HEK293 (cell line): ENCODE measurements at regions not wholly inside any gene's neighbourhood (a gene's known extent, or its start where the extent isn't known, plus 50 kb on each side); places are given as distances from the start of the nearest gene placed in this dataset.

Experiments
- ZBTB48 ChIP-seq: fragments of 450-650 bp; formaldehyde crosslinking; IDR thresholded peaks from 2 replicates; pipeline ENCODE4 v1.5.1; 2016; ENCODE audit warnings: missing biosample characterization, missing genetic modification characterization
- ZFP41 ChIP-seq: fragments of 450-650 bp; formaldehyde crosslinking; IDR thresholded peaks from 2 replicates; pipeline ENCODE4 v1.5.1; 2016; ENCODE audit warnings: missing biosample characterization, missing genetic modification characterization, borderline replicate concordance
- ZNF121 ChIP-seq: fragments of 450-650 bp; formaldehyde crosslinking; IDR thresholded peaks from 2 replicates; pipeline ENCODE4 v1.5.1; 2016; ENCODE audit warnings: missing biosample characterization, missing genetic modification characterization
- ZNF138 ChIP-seq: fragments of 450-650 bp; formaldehyde crosslinking; IDR thresholded peaks from 2 replicates; pipeline ENCODE4 v1.5.1; 2016; ENCODE audit warnings: missing biosample characterization, missing genetic modification characterization, borderline replicate concordance
- ZNF600 ChIP-seq: fragments of 450-650 bp; formaldehyde crosslinking; IDR thresholded peaks from 2 replicates; pipeline ENCODE4 v1.5.1; 2016; ENCODE audit warnings: missing biosample characterization, missing genetic modification characterization
- ZNF629 ChIP-seq: fragments of 450-650 bp; formaldehyde crosslinking; IDR thresholded peaks from 2 replicates; pipeline ENCODE4 v1.5.1; 2017; ENCODE audit warnings: missing biosample characterization, missing genetic modification characterization
- ZNF660 ChIP-seq: fragments of 450-650 bp; IDR thresholded peaks from 2 replicates; pipeline ENCODE4 v1.5.1; 2018; ENCODE audit warnings: missing biosample characterization, mild to moderate bottlenecking, missing genetic modification characterization
- TF ChIP-seq, protein P1 (sequence below): fragments of 450-650 bp; formaldehyde crosslinking; IDR thresholded peaks from 2 replicates; pipeline ENCODE4 v1.5.1; 2016; ENCODE audit warnings: missing biosample characterization, missing genetic modification characterization
- TF ChIP-seq, protein P2 (sequence below): fragments of 450-650 bp; formaldehyde crosslinking; IDR thresholded peaks from 2 replicates; pipeline ENCODE4 v1.5.1; 2016; ENCODE audit warnings: missing biosample characterization, missing genetic modification characterization

DNA sequence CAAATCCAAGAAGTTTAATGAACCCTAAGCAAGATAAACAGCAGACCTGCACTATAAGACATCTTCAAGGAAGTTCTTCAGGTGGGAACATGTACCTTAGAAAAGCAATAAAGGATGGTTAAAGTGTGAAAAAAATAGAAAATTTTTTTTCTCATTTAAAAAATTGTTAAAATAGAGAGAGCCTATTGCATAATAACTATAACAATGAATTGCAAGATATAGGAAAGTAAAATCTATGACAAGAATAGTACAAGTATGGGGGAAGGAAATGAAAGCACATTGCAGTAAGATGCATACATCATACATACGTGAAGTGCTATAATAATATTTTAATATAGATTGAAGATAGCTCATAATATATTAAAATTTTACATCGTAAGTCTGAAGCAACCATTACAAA is 310.1 kb upstream of the KCNMB2 start:
- TF ChIP-seq, protein P1, sequence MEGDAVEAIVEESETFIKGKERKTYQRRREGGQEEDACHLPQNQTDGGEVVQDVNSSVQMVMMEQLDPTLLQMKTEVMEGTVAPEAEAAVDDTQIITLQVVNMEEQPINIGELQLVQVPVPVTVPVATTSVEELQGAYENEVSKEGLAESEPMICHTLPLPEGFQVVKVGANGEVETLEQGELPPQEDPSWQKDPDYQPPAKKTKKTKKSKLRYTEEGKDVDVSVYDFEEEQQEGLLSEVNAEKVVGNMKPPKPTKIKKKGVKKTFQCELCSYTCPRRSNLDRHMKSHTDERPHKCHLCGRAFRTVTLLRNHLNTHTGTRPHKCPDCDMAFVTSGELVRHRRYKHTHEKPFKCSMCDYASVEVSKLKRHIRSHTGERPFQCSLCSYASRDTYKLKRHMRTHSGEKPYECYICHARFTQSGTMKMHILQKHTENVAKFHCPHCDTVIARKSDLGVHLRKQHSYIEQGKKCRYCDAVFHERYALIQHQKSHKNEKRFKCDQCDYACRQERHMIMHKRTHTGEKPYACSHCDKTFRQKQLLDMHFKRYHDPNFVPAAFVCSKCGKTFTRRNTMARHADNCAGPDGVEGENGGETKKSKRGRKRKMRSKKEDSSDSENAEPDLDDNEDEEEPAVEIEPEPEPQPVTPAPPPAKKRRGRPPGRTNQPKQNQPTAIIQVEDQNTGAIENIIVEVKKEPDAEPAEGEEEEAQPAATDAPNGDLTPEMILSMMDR (tag by site-specific recombination): no peak
- TF ChIP-seq ZNF660 (tag by site-specific recombination) (no peak), ZNF600 (tag by site-specific recombination) (no peak), ZFP41 (tag by site-specific recombination) (no peak), ZNF138 (tag by site-specific recombination) (no peak), ZNF629 (tag by site-specific recombination) (no peak), ZBTB48 (tag by site-specific recombination) (no peak), ZNF121 (no peak)
- TF ChIP-seq, protein P2, sequence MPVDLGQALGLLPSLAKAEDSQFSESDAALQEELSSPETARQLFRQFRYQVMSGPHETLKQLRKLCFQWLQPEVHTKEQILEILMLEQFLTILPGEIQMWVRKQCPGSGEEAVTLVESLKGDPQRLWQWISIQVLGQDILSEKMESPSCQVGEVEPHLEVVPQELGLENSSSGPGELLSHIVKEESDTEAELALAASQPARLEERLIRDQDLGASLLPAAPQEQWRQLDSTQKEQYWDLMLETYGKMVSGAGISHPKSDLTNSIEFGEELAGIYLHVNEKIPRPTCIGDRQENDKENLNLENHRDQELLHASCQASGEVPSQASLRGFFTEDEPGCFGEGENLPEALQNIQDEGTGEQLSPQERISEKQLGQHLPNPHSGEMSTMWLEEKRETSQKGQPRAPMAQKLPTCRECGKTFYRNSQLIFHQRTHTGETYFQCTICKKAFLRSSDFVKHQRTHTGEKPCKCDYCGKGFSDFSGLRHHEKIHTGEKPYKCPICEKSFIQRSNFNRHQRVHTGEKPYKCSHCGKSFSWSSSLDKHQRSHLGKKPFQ (tag by site-specific recombination): no peak
